ENCODE measurements at regions not wholly inside any gene's neighbourhood (a gene's known extent, or its start where the extent isn't known, plus 50 kb on each side); places are given as distances from the start of the nearest gene placed in this dataset.
"Not testable (repeated sequence)": the region's sequence is repeated elsewhere in the genome, so short reads cannot be mapped to it uniquely, and the experiment has no call there.

- DNase-seq = no peak
These were observed 187.6 kb upstream of the ALG10 start for GRCh38 chr12:33834672-33835071.

- no peak for DNase-seq
These were observed 145.7 kb upstream of the ALG10 start for GRCh38 chr12:33876618-33877017.

- no peak for DNase-seq
These were observed 129.9 kb upstream of the ALG10 start for GRCh38 chr12:33892425-33892824.

- not testable (repeated sequence) for DNase-seq
These were observed 101.8 kb upstream of the ALG10 start for GRCh38 chr12:33920460-33920859.

- DNase-seq = no peak
These were observed 96.2 kb upstream of the ALG10 start for GRCh38 chr12:33926095-33926494.

GRCh38 chr12:33937669-33938068 is 84.6 kb upstream of the ALG10 start:
- DNase-seq = not testable (repeated sequence)

- DNase-seq = no peak
These were observed 80.1 kb upstream of the ALG10 start for GRCh38 chr12:33942172-33942571.

GRCh38 chr12:33944703-33945437 is 77.4 kb upstream of the ALG10 start:
- no peak for DNase-seq

- DNase-seq = no peak
These were observed 76.9 kb upstream of the ALG10 start for GRCh38 chr12:33945438-33945784.

- not testable (repeated sequence) for DNase-seq
These were observed 56.1 kb upstream of the ALG10 start for GRCh38 chr12:33966219-33966618.

- no peak for DNase-seq
These were observed 54.5 kb upstream of the ALG10 start for GRCh38 chr12:33967760-33968159.
